IMR-90 (cell line): ENCODE measurements at regions not wholly inside any gene's neighbourhood (a gene's known extent, or its start where the extent isn't known, plus 50 kb on each side); places are given as distances from the start of the nearest gene placed in this dataset.
A peak's percentile ranks its signal among the peaks of the same experiment; 100 is the strongest.

Experiments used
- ATAC-seq: fragments of 200-7000 bp; cut with Tn5 transposase; 2 replicates; pipeline ENCODE4 v1.9.1; 2020; ENCODE audit warnings: low read depth, mild to moderate bottlenecking, moderate library complexity
- BruUV-seq: library from RNA; stranded (reverse); fragments of 400-500 nt; replicated peaks from 2 replicates; lab custom pipeline; 2021; lab: Mats Ljungman, UMichigan
- CTCF ChIA-PET: fragments of 300-600 bp; formaldehyde crosslinking; extraction: SDS; loops from one replicate; lab custom pipeline; 2021; ENCODE audit warnings: antibody characterized with exemption; lab: Yijun Ruan, JAX
- POLR2A ChIA-PET: fragments of 300-600 bp; sonication (Branson Sonifier 250); formaldehyde crosslinking; loops from one replicate; lab custom pipeline; 2022; ENCODE audit warnings: antibody characterized with exemption; ENCODE audit not compliant: unreplicated experiment; lab: Charles Lee
- DNase-seq: peaks from one replicate; pipeline ENCODE4 v3.0.0; 2013
- H2AFZ ChIP-seq: replicated peaks from 2 replicates; pipeline ENCODE3; 2013; ENCODE audit warnings: low read length, mild to moderate bottlenecking; ENCODE audit not compliant: poor library complexity
- H2AK5ac ChIP-seq: 2 replicates; pipeline ENCODE4 v1.6.1; 2013; ENCODE audit warnings: low read depth, low read length, inconsistent platforms
- H2AK9ac ChIP-seq: replicated peaks from 2 replicates; pipeline ENCODE3; 2013; ENCODE audit warnings: mild to moderate bottlenecking, low read depth, low read length, moderate library complexity; ENCODE audit not compliant: poor library complexity
- H2BK120ac ChIP-seq: 2 replicates; pipeline ENCODE4 v1.6.1; 2013; ENCODE audit warnings: low read depth, low read length, inconsistent platforms
- H2BK15ac ChIP-seq: 3 replicates; pipeline ENCODE4 v1.6.1; 2013; ENCODE audit warnings: low read depth, low read length, inconsistent platforms
- H2BK20ac ChIP-seq: 2 replicates; pipeline ENCODE4 v1.6.1; 2013; ENCODE audit warnings: low read depth, mild to moderate bottlenecking, inconsistent platforms, low read length, moderate library complexity
- H2BK5ac ChIP-seq: 2 replicates; pipeline ENCODE4 v1.6.1; 2013; ENCODE audit warnings: mild to moderate bottlenecking, low read depth, low read length, inconsistent platforms; ENCODE audit not compliant: poor library complexity, severe bottlenecking
- H3K14ac ChIP-seq: replicated peaks from 2 replicates; pipeline ENCODE4 v1.6.1; 2013; ENCODE audit warnings: low read depth, low read length, inconsistent platforms
- H3K18ac ChIP-seq: 2 replicates; pipeline ENCODE4 v1.6.1; 2013; ENCODE audit warnings: low read depth, low read length, control low read depth
- H3K23ac ChIP-seq: 2 replicates; pipeline ENCODE4 v1.6.1; 2013; ENCODE audit warnings: low read depth, low read length, inconsistent platforms
- H3K27ac ChIP-seq: 2 replicates; pipeline ENCODE4 v1.5.1; 2013; ENCODE audit warnings: mild to moderate bottlenecking, control low read depth, low read length; ENCODE audit not compliant: insufficient read depth
- H3K27me3 ChIP-seq: 2 replicates; pipeline ENCODE4 v1.6.1; 2013; ENCODE audit warnings: low read length; ENCODE audit not compliant: control insufficient read depth, insufficient read depth
- H3K36me3 ChIP-seq: 2 replicates; pipeline ENCODE4 v1.6.1; 2013; ENCODE audit warnings: low read length, mixed read lengths; ENCODE audit not compliant: control insufficient read depth, insufficient read depth
- H3K4ac ChIP-seq: 2 replicates; pipeline ENCODE4 v1.6.1; 2013; ENCODE audit warnings: low read depth, low read length, inconsistent platforms
- H3K4me1 ChIP-seq: 2 replicates; pipeline ENCODE4 v1.6.1; 2013; ENCODE audit warnings: low read length, mixed read lengths; ENCODE audit not compliant: control insufficient read depth, insufficient read depth
- H3K4me2 ChIP-seq: 2 replicates; pipeline ENCODE4 v1.6.1; 2013; ENCODE audit warnings: low read depth, mild to moderate bottlenecking, control low read depth, low read length, moderate library complexity
- H3K4me3 ChIP-seq: 2 replicates; pipeline ENCODE4 v1.5.1; 2013; ENCODE audit warnings: low read depth, mild to moderate bottlenecking, control low read depth, low read length, moderate library complexity; ENCODE audit not compliant: insufficient read depth
- H3K56ac ChIP-seq: 2 replicates; pipeline ENCODE4 v1.6.1; 2013; ENCODE audit warnings: low read length, inconsistent platforms; ENCODE audit not compliant: insufficient read depth; ENCODE audit errors: extremely low read depth
- H3K79me1 ChIP-seq, 2 experiments: 2 replicates each; pipeline ENCODE4 v1.6.1; 2013; ENCODE audit warnings: low read length in 2 of 2, inconsistent platforms in 1 of 2, low read depth in 1 of 2
- H3K9ac ChIP-seq: 2 replicates; pipeline ENCODE4 v1.6.1; 2013; ENCODE audit warnings: low read depth, low read length, control low read depth
- H3K9me1 ChIP-seq: 2 replicates; pipeline ENCODE4 v1.6.1; 2013; ENCODE audit warnings: low read length, inconsistent platforms; ENCODE audit not compliant: insufficient read depth
- H3K9me3 ChIP-seq: 2 replicates; pipeline ENCODE4 v1.6.1; 2013; ENCODE audit warnings: low read length; ENCODE audit not compliant: control insufficient read depth, insufficient read depth
- H4K20me1 ChIP-seq: 2 replicates; pipeline ENCODE4 v1.6.1; 2013; ENCODE audit warnings: low read length, inconsistent platforms; ENCODE audit not compliant: insufficient read depth
- H4K5ac ChIP-seq: 2 replicates; pipeline ENCODE4 v1.6.1; 2013; ENCODE audit warnings: mild to moderate bottlenecking, low read depth, low read length, control low read depth
- H4K8ac ChIP-seq, 2 experiments: 2 replicates each; pipeline ENCODE4 v1.6.1; 2013; ENCODE audit warnings: low read depth in 2 of 2, low read length in 2 of 2, control low read depth in 1 of 2, inconsistent platforms in 1 of 2
- H4K91ac ChIP-seq: 2 replicates; pipeline ENCODE4 v1.6.1; 2013; ENCODE audit warnings: low read depth, low read length, inconsistent platforms; ENCODE audit not compliant: insufficient read depth
- CEBPB ChIP-seq: IDR thresholded peaks from 2 replicates; pipeline ENCODE4 v1.6.1; 2012; ENCODE audit warnings: low read depth, low read length, improper control_type of control experiment
- CHD1 ChIP-seq: IDR thresholded peaks from 2 replicates; pipeline ENCODE4 v1.6.1; 2012; ENCODE audit warnings: low read depth, low read length, improper control_type of control experiment
- WGBS, 2 experiments: methylation state at CpG; one replicate each; pipeline versions ENCODE4 v1.1.5 to v1.1.7; 2013; ENCODE audit warnings: missing lambda C conversion rate in 2 of 2; ENCODE audit not compliant: insufficient read length in 1 of 2; ENCODE audit errors: extremely low coverage in 2 of 2; 5-methylcytosine and 5-hydroxymethylcytosine counted together
- dilution Hi-C: fragments of 300-500 bp; cut with HindIII; formaldehyde crosslinking; loops from one replicate; pipeline ENCODE4 v1.14.3; 2018; ENCODE audit warnings: low sequenced_read_pairs; ENCODE audit not compliant: unreplicated experiment
- in situ Hi-C: fragments of 300-500 bp; cut with MboI; formaldehyde crosslinking; loops from 3 replicates; pipeline ENCODE4 v1.14.3; 2019; ENCODE audit warnings: low sequenced_read_pairs, inconsistent platforms, mixed read lengths
- intact Hi-C: fragments of 100-400 bp; cut with micrococcal nuclease; formaldehyde crosslinking; loops from 2 replicates; pipeline ENCODE4 v1.10.0; 2022

DNA sequence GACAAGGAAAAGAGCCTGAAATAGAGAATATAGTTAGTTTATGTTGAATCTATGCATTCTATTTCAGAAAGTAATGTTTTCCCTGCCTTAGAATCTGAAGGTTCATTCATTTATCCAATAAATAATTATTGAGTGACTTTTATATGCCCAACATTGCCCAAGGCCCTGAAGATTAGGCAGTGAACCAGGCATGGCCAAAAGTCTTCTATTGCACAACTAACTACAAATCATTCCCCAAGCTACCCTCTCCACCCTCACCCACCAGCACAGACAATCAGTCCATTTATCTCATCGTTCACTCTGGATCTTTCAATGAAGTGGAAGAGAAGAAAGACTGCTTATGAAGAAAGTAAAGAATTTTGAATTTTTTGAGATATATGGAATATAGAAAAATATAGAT, 268.4 kb downstream of the PLK2 start:
- Histone ChIP-seq H4K5ac (no peak overlapping the region), H3K23ac (no peak overlapping the region), H3K4me2 (no peak overlapping the region), H3K9ac (no peak overlapping the region), H2AK5ac (no peak overlapping the region), H3K4ac (no peak overlapping the region), H3K9me3 (no peaks in the 10 kb centered on the region), H2BK20ac (no peak overlapping the region), H2AFZ (no peak overlapping the region), H4K20me1 (no peaks in the 10 kb centered on the region), H3K27me3 (no peaks in the 10 kb centered on the region), H2BK120ac (no peak overlapping the region), H2BK5ac (no peak overlapping the region), H3K18ac (no peak overlapping the region), H3K56ac (no peak overlapping the region), H3K4me1 (peaks cover 3% of the 10 kb centered on the region), H4K8ac (no peak overlapping the region), H3K14ac (no peak overlapping the region), H4K91ac (no peak overlapping the region), H3K36me3 (no peaks in the 10 kb centered on the region), H3K27ac (no peak overlapping the region), H2BK15ac (no peak overlapping the region), H2AK9ac (no peak overlapping the region), H3K9me1 (no peaks in the 10 kb centered on the region; the same call in 1 of the 2 replicates), H3K4me3 (no peak overlapping the region), H3K79me1 (no peaks in the 10 kb centered on the region)
- dilution Hi-C loops = no loop called here
- intact Hi-C loops = no loop called here
- TF ChIP-seq CHD1 (no peak), CEBPB (0 out of 2 replicates have a peak, but pooled peaks have one; percentile 20)
- CTCF ChIA-PET = no interaction called here
- BruUV-seq = no TSS peak
- ATAC-seq = no peak
- in situ Hi-C loops = no loop called here
- no peak for DNase-seq
- POLR2A ChIA-PET = no interaction called here
- WGBS, 2 experiments = no CpG with 5 or more reads among the region's 1 CpG
